Fibroblast of skin of right biceps (primary cell): ENCODE measurements at regions not wholly inside any gene's neighbourhood (a gene's known extent, or its start where the extent isn't known, plus 50 kb on each side); places are given as distances from the start of the nearest gene placed in this dataset.
A peak's percentile ranks its signal among the peaks of the same experiment; 100 is the strongest.
"Not testable (repeated sequence)": the region's sequence is repeated elsewhere in the genome, so short reads cannot be mapped to it uniquely, and the experiment has no call there.

Source experiments
- DNase-seq: peaks from one replicate; pipeline ENCODE4 v3.0.0-alpha.2; 2013

DNA sequence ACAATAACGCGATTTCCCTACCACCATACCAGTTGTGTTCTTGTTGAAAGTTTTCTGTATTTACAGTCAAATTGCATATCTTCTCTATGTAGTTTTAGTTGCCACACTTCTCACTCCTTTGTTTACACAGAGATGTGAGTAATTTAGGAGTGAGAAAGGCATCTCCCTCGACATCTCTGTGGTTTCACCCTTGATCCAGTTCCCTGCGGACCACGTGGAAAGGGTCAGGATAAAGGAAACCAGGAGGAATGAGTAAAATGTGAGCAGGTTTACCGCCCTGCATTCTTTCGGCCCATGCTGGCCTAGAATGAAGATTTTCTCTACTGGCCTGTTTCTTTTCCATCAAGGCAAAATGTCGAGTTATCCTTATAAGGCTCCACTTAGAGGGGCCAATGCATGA, 83.2 kb upstream of the WIPF3 start:
- DNase-seq: peak; percentile 94

DNA sequence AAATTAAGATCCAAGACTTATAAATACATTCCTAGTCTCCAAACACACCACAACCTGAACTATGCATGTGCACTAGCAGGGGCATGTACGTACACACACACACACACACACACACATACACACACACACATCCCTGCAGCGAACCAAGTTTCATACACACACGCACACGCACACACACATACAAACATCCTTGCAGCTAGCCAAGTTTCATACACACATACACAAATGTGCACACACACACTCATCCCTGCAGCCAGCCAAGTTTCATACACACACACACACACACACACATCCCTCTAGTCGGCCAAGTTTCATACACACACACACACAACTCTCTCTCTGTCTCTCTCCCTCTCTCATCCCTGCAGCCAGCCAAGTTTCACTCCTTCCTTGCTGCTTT, 82.7 kb upstream of the WIPF3 start:
- peak; percentile 56 for DNase-seq

- peak; percentile 58 for DNase-seq
Measured at GRCh38 chr7:29729534-29730165, 76.7 kb upstream of the WIPF3 start.

DNA sequence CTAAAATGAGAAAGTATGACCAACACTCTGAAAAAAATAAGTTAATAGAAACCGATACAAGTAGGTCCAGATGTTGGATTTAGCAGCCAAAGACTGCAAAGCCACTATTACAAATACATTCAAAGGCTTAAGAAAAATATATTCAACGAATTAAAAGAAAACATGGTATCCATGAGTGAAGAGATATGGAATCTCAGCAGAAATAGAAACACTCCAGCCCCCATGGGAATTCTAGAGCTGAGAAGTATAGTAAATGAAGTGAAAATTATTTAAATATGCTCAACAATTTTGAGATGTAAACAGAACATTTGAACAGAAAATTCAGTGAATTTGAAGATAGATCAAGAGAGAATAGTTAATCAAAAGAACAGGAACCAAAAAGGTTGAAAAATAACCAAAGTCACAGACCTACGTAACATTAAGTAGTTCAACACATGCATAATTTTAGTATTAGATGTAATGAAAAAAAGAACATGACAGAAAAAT, 72.0 kb upstream of the WIPF3 start:
- DNase-seq: no peak

GRCh38 chr7:29747645-29748245, 58.6 kb upstream of the WIPF3 start:
- DNase-seq: not testable (repeated sequence)

- DNase-seq: peak; percentile 36
Measured at GRCh38 chr7:29748286-29749099, 57.8 kb upstream of the WIPF3 start.

GRCh38 chr7:29749701-29750321, 56.5 kb upstream of the WIPF3 start:
- peak; percentile 2 for DNase-seq

- DNase-seq: not testable (repeated sequence)
Measured at GRCh38 chr7:29750373-29750940, 55.9 kb upstream of the WIPF3 start.

- not testable (repeated sequence) for DNase-seq
Measured at GRCh38 chr7:29751012-29751411, 55.3 kb upstream of the WIPF3 start.

- no peak for DNase-seq
Measured at GRCh38 chr7:29754874-29755490, 51.3 kb upstream of the WIPF3 start.
